GM10248 (cell line): ENCODE measurements at regions not wholly inside any gene's neighbourhood (a gene's known extent, or its start where the extent isn't known, plus 50 kb on each side); places are given as distances from the start of the nearest gene placed in this dataset.

Source experiments
- CTCF ChIA-PET: fragments of 300-600 bp; sonication (Branson Sonifier 250); formaldehyde crosslinking; extraction: SDS; loops from one replicate; lab custom pipeline; 2021; ENCODE audit warnings: antibody characterized with exemption; lab: Yijun Ruan, JAX
- POLR2A ChIA-PET: fragments of 350-650 bp; sonication (Branson Sonifier 250); formaldehyde crosslinking; extraction: SDS; loops from one replicate; lab custom pipeline; 2020; ENCODE audit warnings: antibody characterized with exemption; lab: Yijun Ruan, JAX
- DNase-seq: peaks from one replicate; pipeline ENCODE4 v3.0.0; 2012; ENCODE audit errors: extremely low spot score
- TF ChIP-seq, protein P1 (sequence below): IDR thresholded peaks from 2 replicates; pipeline ENCODE4 v1.5.1; 2012; ENCODE audit warnings: mild to moderate bottlenecking, low read depth; ENCODE audit errors: extremely low read depth, missing control alignments, control extremely low read depth

DNA sequence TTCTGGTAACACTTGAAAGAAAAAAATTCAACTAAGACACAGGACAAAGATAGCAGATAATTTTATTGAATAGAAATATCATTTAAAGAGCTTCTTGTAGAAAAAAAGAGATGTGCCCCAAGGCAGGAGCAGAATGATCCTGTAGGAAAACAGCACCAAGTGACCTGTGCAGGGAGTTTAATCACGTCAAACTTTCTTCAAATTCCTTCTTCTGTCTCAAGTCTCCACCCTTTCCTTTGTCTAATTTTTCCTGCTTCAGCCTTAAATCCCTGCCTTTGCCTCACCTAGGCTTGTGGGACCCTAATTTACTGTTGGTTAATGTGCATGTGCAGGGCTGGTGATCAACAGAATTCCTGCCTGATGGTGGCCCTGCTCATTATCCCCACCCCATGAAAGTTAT lies 481.4 kb downstream of the IPMK start:
- POLR2A ChIA-PET: no interaction called here
- TF ChIP-seq, protein P1, sequence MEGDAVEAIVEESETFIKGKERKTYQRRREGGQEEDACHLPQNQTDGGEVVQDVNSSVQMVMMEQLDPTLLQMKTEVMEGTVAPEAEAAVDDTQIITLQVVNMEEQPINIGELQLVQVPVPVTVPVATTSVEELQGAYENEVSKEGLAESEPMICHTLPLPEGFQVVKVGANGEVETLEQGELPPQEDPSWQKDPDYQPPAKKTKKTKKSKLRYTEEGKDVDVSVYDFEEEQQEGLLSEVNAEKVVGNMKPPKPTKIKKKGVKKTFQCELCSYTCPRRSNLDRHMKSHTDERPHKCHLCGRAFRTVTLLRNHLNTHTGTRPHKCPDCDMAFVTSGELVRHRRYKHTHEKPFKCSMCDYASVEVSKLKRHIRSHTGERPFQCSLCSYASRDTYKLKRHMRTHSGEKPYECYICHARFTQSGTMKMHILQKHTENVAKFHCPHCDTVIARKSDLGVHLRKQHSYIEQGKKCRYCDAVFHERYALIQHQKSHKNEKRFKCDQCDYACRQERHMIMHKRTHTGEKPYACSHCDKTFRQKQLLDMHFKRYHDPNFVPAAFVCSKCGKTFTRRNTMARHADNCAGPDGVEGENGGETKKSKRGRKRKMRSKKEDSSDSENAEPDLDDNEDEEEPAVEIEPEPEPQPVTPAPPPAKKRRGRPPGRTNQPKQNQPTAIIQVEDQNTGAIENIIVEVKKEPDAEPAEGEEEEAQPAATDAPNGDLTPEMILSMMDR: no peak
- CTCF ChIA-PET: no interaction called here
- no peak for DNase-seq

DNA sequence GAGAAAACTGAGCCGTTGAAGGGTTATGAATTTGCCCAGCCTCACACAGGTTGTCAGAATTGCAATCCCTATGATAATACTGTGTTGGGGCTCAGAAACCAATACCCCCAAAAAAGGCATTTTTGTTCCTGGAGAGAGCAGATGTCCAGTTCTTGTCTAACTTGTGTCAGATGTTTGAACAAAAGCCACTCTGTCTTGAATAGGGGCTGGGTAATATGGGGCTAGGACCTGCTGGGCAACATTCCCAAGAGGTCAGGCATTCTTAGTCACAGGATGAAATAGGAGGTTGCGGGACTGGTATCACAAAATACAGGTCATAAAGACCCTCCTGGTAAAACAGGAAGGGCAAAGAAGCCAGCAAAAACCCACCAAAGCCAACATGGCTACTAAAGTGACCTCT lies 482.1 kb downstream of the IPMK start:
- no peak for DNase-seq
- ChIA-PET POLR2A (no interaction called here), CTCF (no interaction called here)

DNA sequence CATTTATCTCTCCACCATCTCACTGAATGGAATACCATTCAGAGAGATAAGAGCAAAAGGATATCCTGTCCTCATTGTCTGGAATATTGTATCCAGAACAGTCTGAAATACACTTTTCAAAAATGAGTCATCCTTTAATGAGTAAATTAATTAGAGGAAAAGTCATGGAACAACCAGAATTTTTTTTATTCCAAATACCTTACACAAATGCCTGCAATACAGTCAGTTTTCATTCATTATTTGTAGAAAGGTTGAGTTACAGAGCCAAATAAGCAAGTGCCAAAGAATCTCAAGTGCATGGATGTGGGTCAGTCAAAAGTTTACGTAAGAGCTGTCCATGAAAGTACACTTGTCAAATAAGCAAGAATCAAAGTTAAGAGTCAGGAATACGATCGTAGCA lies 482.6 kb downstream of the IPMK start:
- ChIA-PET CTCF (no interaction called here), POLR2A (no interaction called here)
- TF ChIP-seq, protein P1: no peak
- no peak for DNase-seq

More for the DNA sequence above, 482.1 kb downstream of the IPMK start:
- TF ChIP-seq, protein P1: no peak

DNA sequence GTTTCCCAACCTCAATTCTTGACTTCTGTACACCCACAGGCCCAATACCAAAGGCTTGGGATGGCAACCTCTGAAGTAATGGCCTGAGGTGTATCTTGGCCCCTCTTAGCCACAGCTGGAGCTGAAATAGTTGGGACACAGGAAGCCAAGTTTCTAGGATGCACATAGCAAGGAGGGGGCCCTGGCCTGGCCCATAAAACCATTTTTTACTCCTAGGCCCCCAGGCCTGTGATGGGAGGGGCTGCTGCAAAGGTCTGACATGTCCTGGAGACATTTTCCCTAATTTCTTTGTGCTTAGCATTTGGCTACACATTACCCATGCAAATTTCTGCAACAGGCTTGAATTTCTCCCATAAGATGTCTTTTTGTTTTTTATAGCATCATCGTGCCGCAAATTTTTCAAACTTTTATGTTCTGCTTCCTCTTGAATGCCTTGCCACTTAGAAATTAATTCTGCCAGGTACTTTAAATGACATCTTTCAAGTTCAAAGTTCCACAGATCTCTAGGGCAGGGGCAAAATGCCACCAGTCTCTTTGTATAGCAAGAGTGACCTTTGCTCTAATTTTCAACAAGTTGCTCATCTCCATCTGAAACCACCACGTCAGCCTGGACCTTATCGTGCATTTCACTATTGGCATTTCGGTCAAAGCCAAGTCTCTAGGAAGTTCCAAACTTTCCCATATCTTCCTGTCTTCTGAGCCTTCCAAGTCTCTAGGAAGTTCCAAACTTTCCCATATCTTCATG lies 490.8 kb downstream of the IPMK start:
- ChIA-PET CTCF (no interaction called here), POLR2A (no interaction called here)
- no peak for DNase-seq
- TF ChIP-seq, protein P1: no peak

DNA sequence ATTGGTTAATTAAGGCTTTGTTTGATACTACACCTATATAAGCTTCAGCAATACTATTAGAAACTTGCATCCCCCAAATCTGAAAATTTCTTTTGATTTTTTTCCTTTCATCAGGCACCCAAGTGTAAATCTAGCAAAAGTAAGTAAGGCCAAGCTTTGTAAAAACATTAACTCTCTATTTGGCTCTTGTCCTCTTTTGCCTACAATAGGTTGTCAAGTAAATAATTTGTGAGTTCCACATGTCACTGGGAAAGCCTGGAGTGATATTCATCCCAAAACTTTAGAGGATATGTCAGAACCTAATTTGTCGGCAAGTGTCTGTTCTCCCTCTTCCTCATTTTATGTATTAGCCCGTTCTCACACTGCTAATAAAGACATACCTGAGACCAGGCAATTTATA lies 492.4 kb downstream of the IPMK start:
- CTCF ChIA-PET: no interaction called here
- POLR2A ChIA-PET: no interaction called here
- no peak for DNase-seq
- TF ChIP-seq, protein P1: no peak

DNA sequence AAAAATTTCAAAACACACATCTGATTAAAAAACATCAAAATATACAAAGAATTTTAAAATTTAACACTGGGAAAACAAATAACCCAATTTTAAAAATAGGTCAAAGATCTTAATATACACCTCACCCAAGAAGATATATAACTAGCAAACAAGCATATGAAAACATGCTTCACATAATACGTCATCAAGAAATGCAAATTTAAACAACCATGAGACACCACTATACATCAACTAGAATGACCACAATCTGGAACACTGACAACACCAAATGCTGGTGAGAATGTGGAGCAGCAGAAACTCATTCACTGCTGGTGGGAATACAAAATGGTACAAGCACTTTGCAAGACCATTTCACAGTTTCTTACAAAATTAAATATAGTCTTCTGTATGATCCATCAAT lies 498.4 kb downstream of the IPMK start:
- DNase-seq: no peak
- POLR2A ChIA-PET: no interaction called here
- CTCF ChIA-PET: no interaction called here
- TF ChIP-seq, protein P1: no peak

- no peak for DNase-seq
- ChIA-PET CTCF (no interaction called here), POLR2A (no interaction called here)
- TF ChIP-seq, protein P1: no peak
Measured at GRCh38 chr10:57759777-57760176, 507.9 kb downstream of the IPMK start.
